IMR-90 (cell line): ENCODE measurements at regions not wholly inside any gene's neighbourhood (a gene's known extent, or its start where the extent isn't known, plus 50 kb on each side); places are given as distances from the start of the nearest gene placed in this dataset.

Experiments used
- ATAC-seq: fragments of 200-7000 bp; cut with Tn5 transposase; 2 replicates; pipeline ENCODE4 v1.9.1; 2020; ENCODE audit warnings: low read depth, mild to moderate bottlenecking, moderate library complexity
- BruUV-seq: library from RNA; stranded (reverse); fragments of 400-500 nt; replicated peaks from 2 replicates; lab custom pipeline; 2021; lab: Mats Ljungman, UMichigan
- CTCF ChIA-PET: fragments of 300-600 bp; formaldehyde crosslinking; extraction: SDS; loops from one replicate; lab custom pipeline; 2021; ENCODE audit warnings: antibody characterized with exemption; lab: Yijun Ruan, JAX
- POLR2A ChIA-PET: fragments of 300-600 bp; sonication (Branson Sonifier 250); formaldehyde crosslinking; loops from one replicate; lab custom pipeline; 2022; ENCODE audit warnings: antibody characterized with exemption; ENCODE audit not compliant: unreplicated experiment; lab: Charles Lee
- DNase-seq: peaks from one replicate; pipeline ENCODE4 v3.0.0; 2013
- H2AFZ ChIP-seq: replicated peaks from 2 replicates; pipeline ENCODE3; 2013; ENCODE audit warnings: low read length, mild to moderate bottlenecking; ENCODE audit not compliant: poor library complexity
- H2AK5ac ChIP-seq: 2 replicates; pipeline ENCODE4 v1.6.1; 2013; ENCODE audit warnings: low read depth, low read length, inconsistent platforms
- H2AK9ac ChIP-seq: replicated peaks from 2 replicates; pipeline ENCODE3; 2013; ENCODE audit warnings: mild to moderate bottlenecking, low read depth, low read length, moderate library complexity; ENCODE audit not compliant: poor library complexity
- H2BK120ac ChIP-seq: 2 replicates; pipeline ENCODE4 v1.6.1; 2013; ENCODE audit warnings: low read depth, low read length, inconsistent platforms
- H2BK15ac ChIP-seq: 3 replicates; pipeline ENCODE4 v1.6.1; 2013; ENCODE audit warnings: low read depth, low read length, inconsistent platforms
- H2BK20ac ChIP-seq: 2 replicates; pipeline ENCODE4 v1.6.1; 2013; ENCODE audit warnings: low read depth, mild to moderate bottlenecking, inconsistent platforms, low read length, moderate library complexity
- H2BK5ac ChIP-seq: 2 replicates; pipeline ENCODE4 v1.6.1; 2013; ENCODE audit warnings: mild to moderate bottlenecking, low read depth, low read length, inconsistent platforms; ENCODE audit not compliant: poor library complexity, severe bottlenecking
- H3K14ac ChIP-seq: replicated peaks from 2 replicates; pipeline ENCODE4 v1.6.1; 2013; ENCODE audit warnings: low read depth, low read length, inconsistent platforms
- H3K18ac ChIP-seq: 2 replicates; pipeline ENCODE4 v1.6.1; 2013; ENCODE audit warnings: low read depth, low read length, control low read depth
- H3K23ac ChIP-seq: 2 replicates; pipeline ENCODE4 v1.6.1; 2013; ENCODE audit warnings: low read depth, low read length, inconsistent platforms
- H3K27ac ChIP-seq: 2 replicates; pipeline ENCODE4 v1.5.1; 2013; ENCODE audit warnings: mild to moderate bottlenecking, control low read depth, low read length; ENCODE audit not compliant: insufficient read depth
- H3K27me3 ChIP-seq: 2 replicates; pipeline ENCODE4 v1.6.1; 2013; ENCODE audit warnings: low read length; ENCODE audit not compliant: control insufficient read depth, insufficient read depth
- H3K36me3 ChIP-seq: 2 replicates; pipeline ENCODE4 v1.6.1; 2013; ENCODE audit warnings: low read length, mixed read lengths; ENCODE audit not compliant: control insufficient read depth, insufficient read depth
- H3K4ac ChIP-seq: 2 replicates; pipeline ENCODE4 v1.6.1; 2013; ENCODE audit warnings: low read depth, low read length, inconsistent platforms
- H3K4me1 ChIP-seq: 2 replicates; pipeline ENCODE4 v1.6.1; 2013; ENCODE audit warnings: low read length, mixed read lengths; ENCODE audit not compliant: control insufficient read depth, insufficient read depth
- H3K4me2 ChIP-seq: 2 replicates; pipeline ENCODE4 v1.6.1; 2013; ENCODE audit warnings: low read depth, mild to moderate bottlenecking, control low read depth, low read length, moderate library complexity
- H3K4me3 ChIP-seq: 2 replicates; pipeline ENCODE4 v1.5.1; 2013; ENCODE audit warnings: low read depth, mild to moderate bottlenecking, control low read depth, low read length, moderate library complexity; ENCODE audit not compliant: insufficient read depth
- H3K56ac ChIP-seq: 2 replicates; pipeline ENCODE4 v1.6.1; 2013; ENCODE audit warnings: low read length, inconsistent platforms; ENCODE audit not compliant: insufficient read depth; ENCODE audit errors: extremely low read depth
- H3K79me1 ChIP-seq, 2 experiments: 2 replicates each; pipeline ENCODE4 v1.6.1; 2013; ENCODE audit warnings: low read length in 2 of 2, inconsistent platforms in 1 of 2, low read depth in 1 of 2
- H3K9ac ChIP-seq: 2 replicates; pipeline ENCODE4 v1.6.1; 2013; ENCODE audit warnings: low read depth, low read length, control low read depth
- H3K9me1 ChIP-seq: 2 replicates; pipeline ENCODE4 v1.6.1; 2013; ENCODE audit warnings: low read length, inconsistent platforms; ENCODE audit not compliant: insufficient read depth
- H3K9me3 ChIP-seq: 2 replicates; pipeline ENCODE4 v1.6.1; 2013; ENCODE audit warnings: low read length; ENCODE audit not compliant: control insufficient read depth, insufficient read depth
- H4K20me1 ChIP-seq: 2 replicates; pipeline ENCODE4 v1.6.1; 2013; ENCODE audit warnings: low read length, inconsistent platforms; ENCODE audit not compliant: insufficient read depth
- H4K5ac ChIP-seq: 2 replicates; pipeline ENCODE4 v1.6.1; 2013; ENCODE audit warnings: mild to moderate bottlenecking, low read depth, low read length, control low read depth
- H4K8ac ChIP-seq, 2 experiments: 2 replicates each; pipeline ENCODE4 v1.6.1; 2013; ENCODE audit warnings: low read depth in 2 of 2, low read length in 2 of 2, control low read depth in 1 of 2, inconsistent platforms in 1 of 2
- H4K91ac ChIP-seq: 2 replicates; pipeline ENCODE4 v1.6.1; 2013; ENCODE audit warnings: low read depth, low read length, inconsistent platforms; ENCODE audit not compliant: insufficient read depth
- MAFK ChIP-seq: IDR thresholded peaks from 2 replicates; pipeline ENCODE4 v1.6.1; 2012; ENCODE audit warnings: low read depth, low read length, improper control_type of control experiment
- MAZ ChIP-seq: IDR thresholded peaks from 2 replicates; pipeline ENCODE4 v1.6.1; 2012; ENCODE audit warnings: low read depth, mild to moderate bottlenecking, low read length, improper control_type of control experiment, moderate library complexity, borderline replicate concordance
- MXI1 ChIP-seq: IDR thresholded peaks from 2 replicates; pipeline ENCODE4 v1.6.1; 2012; ENCODE audit warnings: low read depth, mild to moderate bottlenecking, low read length, moderate library complexity, borderline replicate concordance
- NFE2L2 ChIP-seq: fragments of 150-350 bp; IDR thresholded peaks from 2 replicates; pipeline ENCODE4 v1.6.1; 2016; ENCODE audit warnings: low read depth, mild to moderate bottlenecking, low read length
- POLR2A ChIP-seq: IDR thresholded peaks from 2 replicates; pipeline ENCODE4 v1.6.1; 2012; ENCODE audit warnings: mild to moderate bottlenecking, low read depth, low read length
- RCOR1 ChIP-seq: IDR thresholded peaks from 2 replicates; pipeline ENCODE4 v1.6.1; 2012; ENCODE audit warnings: mild to moderate bottlenecking, low read length, improper control_type of control experiment; ENCODE audit not compliant: insufficient replicate concordance
- USF2 ChIP-seq: fragments of 150-350 bp; IDR thresholded peaks from 2 replicates; pipeline ENCODE4 v1.6.1; 2017; ENCODE audit warnings: mild to moderate bottlenecking, antibody characterized with exemption, low read length, low read depth
- WGBS, 2 experiments: methylation state at CpG; one replicate each; pipeline versions ENCODE4 v1.1.5 to v1.1.7; 2013; ENCODE audit warnings: missing lambda C conversion rate in 2 of 2; ENCODE audit not compliant: insufficient read length in 1 of 2; ENCODE audit errors: extremely low coverage in 2 of 2; 5-methylcytosine and 5-hydroxymethylcytosine counted together
- dilution Hi-C: fragments of 300-500 bp; cut with HindIII; formaldehyde crosslinking; loops from one replicate; pipeline ENCODE4 v1.14.3; 2018; ENCODE audit warnings: low sequenced_read_pairs; ENCODE audit not compliant: unreplicated experiment
- in situ Hi-C: fragments of 300-500 bp; cut with MboI; formaldehyde crosslinking; loops from 3 replicates; pipeline ENCODE4 v1.14.3; 2019; ENCODE audit warnings: low sequenced_read_pairs, inconsistent platforms, mixed read lengths
- intact Hi-C: fragments of 100-400 bp; cut with micrococcal nuclease; formaldehyde crosslinking; loops from 2 replicates; pipeline ENCODE4 v1.10.0; 2022
- TF ChIP-seq, protein P1 (sequence below): fragments of 150-350 bp; IDR thresholded peaks from 2 replicates; pipeline ENCODE4 v1.6.1; 2016; ENCODE audit warnings: low read depth, mild to moderate bottlenecking, low read length, moderate library complexity, borderline replicate concordance

GRCh38 chr7:84455788-84456187 is 261.2 kb upstream of the SEMA3A start:
- Histone ChIP-seq H4K20me1 (no peaks in the 10 kb centered on the region), H4K91ac (no peak overlapping the region), H2BK15ac (no peak overlapping the region), H2BK5ac (no peak overlapping the region), H3K36me3 (no peaks in the 10 kb centered on the region), H2AK9ac (no peak overlapping the region), H2BK20ac (no peak overlapping the region), H2BK120ac (no peak overlapping the region), H2AFZ (no peak overlapping the region), H2AK5ac (no peak overlapping the region), H3K4me1 (no peaks in the 10 kb centered on the region), H3K23ac (no peak overlapping the region), H3K4me2 (no peak overlapping the region), H3K56ac (no peak overlapping the region), H3K4me3 (no peak overlapping the region), H3K18ac (no peak overlapping the region), H4K5ac (no peak overlapping the region), H3K79me1 (no peaks in the 10 kb centered on the region), H3K27ac (no peak overlapping the region), H3K4ac (no peak overlapping the region), H4K8ac (peak overlapping the region in 1 of 2 experiments; percentile 53; a peak in 1 of 4 replicates), H3K27me3 (no peaks in the 10 kb centered on the region), H3K9ac (no peak overlapping the region), H3K9me1 (no peaks in the 10 kb centered on the region), H3K9me3 (no peaks in the 10 kb centered on the region), H3K14ac (no peak overlapping the region)
- ChIA-PET CTCF (no interaction called here), POLR2A (no interaction called here)
- no TSS peak for BruUV-seq
- TF ChIP-seq RCOR1 (no peak), MAZ (no peak), POLR2A (no peak), MXI1 (no peak), NFE2L2 (no peak), MAFK (peak; percentile 90), USF2 (no peak)
- TF ChIP-seq, protein P1, sequence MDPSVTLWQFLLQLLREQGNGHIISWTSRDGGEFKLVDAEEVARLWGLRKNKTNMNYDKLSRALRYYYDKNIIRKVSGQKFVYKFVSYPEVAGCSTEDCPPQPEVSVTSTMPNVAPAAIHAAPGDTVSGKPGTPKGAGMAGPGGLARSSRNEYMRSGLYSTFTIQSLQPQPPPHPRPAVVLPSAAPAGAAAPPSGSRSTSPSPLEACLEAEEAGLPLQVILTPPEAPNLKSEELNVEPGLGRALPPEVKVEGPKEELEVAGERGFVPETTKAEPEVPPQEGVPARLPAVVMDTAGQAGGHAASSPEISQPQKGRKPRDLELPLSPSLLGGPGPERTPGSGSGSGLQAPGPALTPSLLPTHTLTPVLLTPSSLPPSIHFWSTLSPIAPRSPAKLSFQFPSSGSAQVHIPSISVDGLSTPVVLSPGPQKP: no peak
- intact Hi-C loops (loop anchor here (2.0 to 5.0 kb wide), 2 partner anchors 261 to 567 kb away; partner anchors contain the start of gene SEMA3A), dilution Hi-C loops (no loop called here), in situ Hi-C loops (loop anchor here (25.0 kb wide), 1 partner anchor 557 kb away; no protein-coding TSS in a partner anchor)
- WGBS, 2 experiments: no CpG with 5 or more reads among the region's 1 CpG
- ATAC-seq (no peak), DNase-seq (peak; percentile 30)
